Endothelial cell (in vitro differentiated cells): ENCODE measurements at regions not wholly inside any gene's neighbourhood (a gene's known extent, or its start where the extent isn't known, plus 50 kb on each side); places are given as distances from the start of the nearest gene placed in this dataset.

Experiments
- DNase-seq: peaks from one replicate; pipeline ENCODE4 v3.0.0; 2021; ENCODE audit warnings: low spot score
- H3K27ac Mint-ChIP-seq: one replicate; pipeline ENCODE4 v1.8.0; 2021; ENCODE audit warnings: mixed read lengths, inconsistent platforms; ENCODE audit not compliant: unreplicated experiment
- H3K27me3 Mint-ChIP-seq: one replicate; pipeline ENCODE4 v1.8.0; 2021; ENCODE audit warnings: mild to moderate bottlenecking, moderate library complexity, mixed read lengths, inconsistent platforms; ENCODE audit not compliant: unreplicated experiment
- H3K36me3 Mint-ChIP-seq: one replicate; pipeline ENCODE4 v1.8.0; 2021; ENCODE audit warnings: mild to moderate bottlenecking, low read depth, mixed read lengths, inconsistent platforms; ENCODE audit not compliant: unreplicated experiment
- H3K4me1 Mint-ChIP-seq: one replicate; pipeline ENCODE4 v1.8.0; 2021; ENCODE audit warnings: mild to moderate bottlenecking, mixed read lengths, inconsistent platforms; ENCODE audit not compliant: unreplicated experiment
- H3K4me3 Mint-ChIP-seq: one replicate; pipeline ENCODE4 v1.8.0; 2021; ENCODE audit warnings: mild to moderate bottlenecking, mixed read lengths, inconsistent platforms; ENCODE audit not compliant: unreplicated experiment
- H3K9me3 Mint-ChIP-seq: one replicate; pipeline ENCODE4 v1.8.0; 2021; ENCODE audit warnings: mixed read lengths, inconsistent platforms; ENCODE audit not compliant: unreplicated experiment
- CTCF ChIP-seq: fragments of 200-600 bp; sonication (generic); IDR thresholded peaks from one replicate; pipeline ENCODE4 v1.5.0; 2021; ENCODE audit warnings: antibody characterized with exemption; ENCODE audit not compliant: unreplicated experiment

- Mint-ChIP-seq H3K27me3 (peaks cover 5% of the 10 kb centered on the region), H3K4me3 (no peak overlapping the region), H3K27ac (no peak overlapping the region), H3K36me3 (no peaks in the 10 kb centered on the region), H3K4me1 (peaks cover 13% of the 10 kb centered on the region), H3K9me3 (no peaks in the 10 kb centered on the region)
- DNase-seq: no peak
- no peak for TF ChIP-seq CTCF
These were observed 122.1 kb upstream of the HS6ST1 start for GRCh38 chr2:128440666-128441340.

GRCh38 chr2:128441341-128442052 is 122.8 kb upstream of the HS6ST1 start:
- H3K9me3 Mint-ChIP-seq: no peaks in the 10 kb centered on the region
- H3K4me3 Mint-ChIP-seq: no peak overlapping the region
- peaks cover 13% of the 10 kb centered on the region for H3K4me1 Mint-ChIP-seq
- TF ChIP-seq CTCF: no peak
- H3K27me3 Mint-ChIP-seq: peaks cover 5% of the 10 kb centered on the region
- no peak overlapping the region for H3K27ac Mint-ChIP-seq
- DNase-seq: peak; percentile 4
- no peaks in the 10 kb centered on the region for H3K36me3 Mint-ChIP-seq

GRCh38 chr2:128442053-128442751 is 123.5 kb upstream of the HS6ST1 start:
- Mint-ChIP-seq H3K4me1 (peaks cover 13% of the 10 kb centered on the region), H3K9me3 (no peaks in the 10 kb centered on the region), H3K4me3 (no peak overlapping the region), H3K36me3 (no peaks in the 10 kb centered on the region), H3K27ac (no peak overlapping the region), H3K27me3 (peaks cover 7% of the 10 kb centered on the region)
- no peak for TF ChIP-seq CTCF
- peak; percentile 2 for DNase-seq

GRCh38 chr2:128442891-128443302 is 124.2 kb upstream of the HS6ST1 start:
- Mint-ChIP-seq H3K4me1 (peaks cover 13% of the 10 kb centered on the region), H3K27me3 (peaks cover 7% of the 10 kb centered on the region), H3K9me3 (no peaks in the 10 kb centered on the region), H3K27ac (no peak overlapping the region), H3K36me3 (no peaks in the 10 kb centered on the region), H3K4me3 (no peak overlapping the region)
- peak; percentile 18 for DNase-seq
- TF ChIP-seq CTCF: no peak
